ENCODE measurements at regions not wholly inside any gene's neighbourhood (a gene's known extent, or its start where the extent isn't known, plus 50 kb on each side); places are given as distances from the start of the nearest gene placed in this dataset.

DNA sequence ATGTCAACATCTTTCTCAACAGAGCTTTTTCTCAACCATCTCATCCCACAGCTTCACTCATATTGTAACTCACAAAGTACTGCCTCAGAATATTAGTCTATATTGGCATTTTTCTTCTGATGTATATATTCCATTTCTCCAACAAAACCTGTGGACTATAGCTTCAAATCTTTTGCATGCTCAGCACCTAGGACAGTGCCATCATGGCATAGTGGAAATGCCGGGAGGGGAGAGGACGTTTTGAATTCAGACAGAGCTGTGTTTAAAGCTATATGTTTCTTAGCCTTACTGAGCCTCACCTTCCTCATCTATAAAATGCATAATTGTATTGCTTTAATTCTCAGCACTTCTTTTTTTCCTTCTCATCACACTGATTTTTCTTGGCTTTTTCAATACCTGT lies 452.6 kb downstream of the GALC start:
- CTCF ChIA-PET = no interaction called here
- no peak overlapping the region for H3K27ac Mint-ChIP-seq
- no peak for DNase-seq
- intact Hi-C loops (cut with micrococcal nuclease) = no loop called here
- H3K27me3 Mint-ChIP-seq = no peaks in the 10 kb centered on the region
- H3K36me3 Mint-ChIP-seq = no peaks in the 10 kb centered on the region
- POLR2A ChIA-PET = no interaction called here
- no peak overlapping the region for H3K4me3 Mint-ChIP-seq
- no peaks in the 10 kb centered on the region for H3K4me1 Mint-ChIP-seq (ENCODE audit: low read depth)
- H3K9me3 Mint-ChIP-seq = peaks cover 7% of the 10 kb centered on the region

DNA sequence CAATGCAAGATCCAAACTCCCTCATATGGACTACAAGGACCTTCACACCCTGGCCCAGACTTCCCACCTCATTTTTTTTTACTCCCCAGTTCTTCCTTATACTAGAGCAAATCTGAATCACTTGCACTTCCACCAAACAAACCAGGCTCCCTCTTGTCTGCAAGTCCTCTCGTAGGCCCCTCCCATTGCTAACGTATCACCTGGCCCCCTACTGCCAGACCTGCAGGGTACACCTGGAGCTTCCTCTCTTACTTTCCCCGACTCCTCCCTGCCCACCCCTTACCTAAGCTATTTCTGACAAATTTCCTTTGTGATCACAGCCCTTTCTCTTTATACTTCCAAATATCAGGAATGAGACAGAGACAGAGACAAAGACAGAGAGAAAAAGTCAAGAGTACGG lies 463.9 kb downstream of the GALC start:
- no peaks in the 10 kb centered on the region for H3K36me3 Mint-ChIP-seq
- ChIA-PET CTCF (no interaction called here), POLR2A (no interaction called here)
- intact Hi-C loops (cut with micrococcal nuclease) = no loop called here
- H3K27ac Mint-ChIP-seq = no peak overlapping the region
- no peak overlapping the region for H3K4me3 Mint-ChIP-seq
- H3K27me3 Mint-ChIP-seq = no peaks in the 10 kb centered on the region
- H3K9me3 Mint-ChIP-seq = no peaks in the 10 kb centered on the region
- no peak for DNase-seq
- H3K4me1 Mint-ChIP-seq (ENCODE audit: low read depth) = no peaks in the 10 kb centered on the region

DNA sequence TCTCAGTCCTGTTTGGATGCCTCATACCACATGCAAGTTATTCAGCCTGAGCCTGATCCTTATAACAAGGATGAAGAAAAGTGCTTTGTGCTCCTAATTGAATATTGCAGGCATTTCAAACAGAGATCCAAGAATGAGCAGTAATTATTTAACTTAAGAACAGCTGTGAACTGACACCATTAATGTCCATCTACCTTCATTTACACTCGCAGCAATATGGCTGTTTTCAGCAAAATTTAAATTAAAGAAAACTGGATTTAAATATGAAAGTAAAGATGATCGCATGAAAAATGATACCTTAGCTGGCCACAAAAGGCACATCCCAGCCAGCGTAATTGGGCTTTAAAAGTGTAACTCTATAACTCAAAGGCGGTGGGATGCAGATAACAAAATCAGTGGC lies 466.3 kb downstream of the GALC start:
- Mint-ChIP-seq H3K9me3 (no peaks in the 10 kb centered on the region), H3K27me3 (no peaks in the 10 kb centered on the region), H3K4me3 (no peak overlapping the region), H3K36me3 (no peaks in the 10 kb centered on the region), H3K4me1 (ENCODE audit: low read depth) (no peaks in the 10 kb centered on the region), H3K27ac (no peak overlapping the region)
- ChIA-PET CTCF (no interaction called here), POLR2A (no interaction called here)
- intact Hi-C loops (cut with micrococcal nuclease) = no loop called here
- DNase-seq = no peak

DNA sequence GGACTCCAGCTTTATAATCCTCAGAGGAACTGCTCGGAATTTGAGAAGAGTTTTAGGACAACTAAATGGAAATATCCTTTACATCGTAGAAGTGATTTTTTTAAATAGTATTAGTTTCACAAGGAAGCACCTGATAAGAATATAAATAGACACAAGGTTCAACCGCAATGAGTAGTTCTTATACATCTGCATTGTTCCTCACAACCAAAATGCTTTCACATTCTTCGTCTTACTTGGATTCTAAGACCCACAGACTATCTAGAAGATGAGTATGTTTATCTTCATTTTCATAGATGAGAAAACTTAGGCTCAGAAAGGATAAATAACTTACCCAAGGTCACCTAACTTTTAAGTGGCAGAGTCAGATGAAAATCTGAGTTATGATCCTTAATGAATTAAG lies 469.0 kb downstream of the GALC start:
- ChIA-PET POLR2A (no interaction called here), CTCF (no interaction called here)
- no peak overlapping the region for H3K4me3 Mint-ChIP-seq
- intact Hi-C loops (cut with micrococcal nuclease) = no loop called here
- DNase-seq = no peak
- no peak overlapping the region for H3K27ac Mint-ChIP-seq
- no peaks in the 10 kb centered on the region for H3K4me1 Mint-ChIP-seq (ENCODE audit: low read depth)
- no peaks in the 10 kb centered on the region for H3K9me3 Mint-ChIP-seq
- H3K36me3 Mint-ChIP-seq = no peaks in the 10 kb centered on the region
- H3K27me3 Mint-ChIP-seq = no peaks in the 10 kb centered on the region

DNA sequence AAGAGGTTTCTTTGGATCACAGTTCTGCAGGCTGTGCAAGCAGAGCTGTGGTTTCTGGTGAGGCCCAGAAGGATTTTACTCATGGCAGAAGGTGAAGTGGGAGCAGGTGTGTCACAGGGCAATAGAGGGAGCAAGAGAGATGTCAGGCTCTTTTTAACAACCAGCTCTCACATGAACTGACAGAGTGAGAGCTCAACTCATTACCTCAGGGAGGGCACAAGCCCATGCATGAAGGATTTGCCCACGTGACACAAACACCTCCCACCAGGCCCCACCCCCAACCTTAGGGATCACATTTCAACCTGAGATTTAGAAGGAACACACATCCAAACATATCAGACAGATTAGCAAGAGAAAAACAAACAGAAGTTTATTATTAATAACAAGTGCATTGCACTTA lies 470.4 kb downstream of the GALC start:
- ChIA-PET CTCF (no interaction called here), POLR2A (no interaction called here)
- Mint-ChIP-seq H3K4me3 (no peak overlapping the region), H3K27ac (no peak overlapping the region), H3K4me1 (ENCODE audit: low read depth) (no peaks in the 10 kb centered on the region), H3K27me3 (no peaks in the 10 kb centered on the region), H3K9me3 (peaks cover 2% of the 10 kb centered on the region), H3K36me3 (no peaks in the 10 kb centered on the region)
- no peak for DNase-seq
- intact Hi-C loops (cut with micrococcal nuclease) = no loop called here

DNA sequence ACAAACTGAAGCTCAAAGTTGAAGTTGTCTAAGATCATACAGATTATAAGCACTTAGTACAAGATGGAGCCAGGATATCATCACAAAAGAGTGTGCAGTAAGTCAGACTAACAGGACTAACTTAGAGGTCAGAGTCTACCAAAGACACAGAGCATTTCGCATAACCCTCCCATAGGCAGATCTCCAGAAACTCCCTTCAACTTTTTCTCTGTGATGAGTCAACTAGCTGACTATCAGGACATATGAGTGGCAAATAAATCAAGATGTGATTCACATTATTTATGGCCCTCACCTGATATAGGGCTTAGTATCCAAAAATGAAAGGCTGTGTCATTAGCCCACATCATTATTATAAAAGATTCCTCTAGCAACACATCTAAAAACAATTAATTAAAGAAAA lies 484.6 kb downstream of the GALC start:
- POLR2A ChIA-PET = no interaction called here
- CTCF ChIA-PET = no interaction called here
- peaks cover 4% of the 10 kb centered on the region for H3K9me3 Mint-ChIP-seq
- no peak overlapping the region for H3K27ac Mint-ChIP-seq
- H3K4me1 Mint-ChIP-seq (ENCODE audit: low read depth) = no peaks in the 10 kb centered on the region
- H3K36me3 Mint-ChIP-seq = no peaks in the 10 kb centered on the region
- intact Hi-C loops (cut with micrococcal nuclease) = no loop called here
- DNase-seq = no peak
- no peaks in the 10 kb centered on the region for H3K27me3 Mint-ChIP-seq
- H3K4me3 Mint-ChIP-seq = no peak overlapping the region

DNA sequence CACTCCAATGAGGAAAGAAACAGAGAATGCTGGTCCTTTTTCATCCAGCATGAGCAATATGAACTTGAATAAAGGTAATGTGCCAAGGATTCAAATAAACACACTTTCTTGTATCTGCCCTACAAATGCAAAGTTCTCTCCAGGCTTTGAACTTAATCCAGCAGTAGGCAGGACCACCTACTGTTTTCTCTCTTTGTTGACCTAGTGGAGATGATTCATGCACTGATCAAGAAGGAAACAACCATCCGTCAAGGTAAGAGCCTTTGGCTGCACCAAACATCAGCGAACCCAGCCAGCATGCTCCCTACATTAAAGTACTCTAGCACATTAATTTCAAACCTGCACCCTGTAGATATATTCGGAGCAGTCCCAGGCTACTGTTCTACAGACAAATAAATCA lies 489.3 kb downstream of the GALC start:
- ChIA-PET POLR2A (no interaction called here), CTCF (no interaction called here)
- H3K9me3 Mint-ChIP-seq = peaks cover 4% of the 10 kb centered on the region
- intact Hi-C loops (cut with micrococcal nuclease) = no loop called here
- DNase-seq = no peak
- no peak overlapping the region for H3K27ac Mint-ChIP-seq
- H3K4me1 Mint-ChIP-seq (ENCODE audit: low read depth) = no peaks in the 10 kb centered on the region
- no peaks in the 10 kb centered on the region for H3K27me3 Mint-ChIP-seq
- no peaks in the 10 kb centered on the region for H3K36me3 Mint-ChIP-seq
- H3K4me3 Mint-ChIP-seq = no peak overlapping the region

DNA sequence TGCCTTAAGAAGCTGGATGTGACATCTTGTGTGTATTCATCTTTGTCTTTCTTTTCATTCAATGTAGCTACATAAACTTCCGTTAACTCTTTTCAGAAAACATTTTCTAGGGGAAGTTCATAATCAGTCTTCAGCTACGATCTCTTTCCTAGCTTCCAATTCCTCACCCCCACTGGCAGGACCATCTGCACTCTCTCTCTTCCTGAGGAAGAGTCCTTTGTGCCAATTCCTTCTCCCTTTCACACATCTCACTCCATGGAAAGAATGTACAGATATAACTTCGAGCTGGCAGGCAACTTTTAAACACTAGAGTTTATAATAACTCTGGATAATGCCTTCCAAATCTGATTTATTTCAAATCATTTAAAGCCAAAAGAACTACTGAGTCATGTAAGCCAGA lies 495.7 kb downstream of the GALC start:
- H3K27me3 Mint-ChIP-seq = no peaks in the 10 kb centered on the region
- H3K9me3 Mint-ChIP-seq = peaks cover 6% of the 10 kb centered on the region
- no peak for DNase-seq
- POLR2A ChIA-PET = no interaction called here
- no peaks in the 10 kb centered on the region for H3K36me3 Mint-ChIP-seq
- H3K27ac Mint-ChIP-seq = no peak overlapping the region
- CTCF ChIA-PET = no interaction called here
- H3K4me3 Mint-ChIP-seq = no peak overlapping the region
- intact Hi-C loops (cut with micrococcal nuclease) = no loop called here
- H3K4me1 Mint-ChIP-seq (ENCODE audit: low read depth) = no peaks in the 10 kb centered on the region

DNA sequence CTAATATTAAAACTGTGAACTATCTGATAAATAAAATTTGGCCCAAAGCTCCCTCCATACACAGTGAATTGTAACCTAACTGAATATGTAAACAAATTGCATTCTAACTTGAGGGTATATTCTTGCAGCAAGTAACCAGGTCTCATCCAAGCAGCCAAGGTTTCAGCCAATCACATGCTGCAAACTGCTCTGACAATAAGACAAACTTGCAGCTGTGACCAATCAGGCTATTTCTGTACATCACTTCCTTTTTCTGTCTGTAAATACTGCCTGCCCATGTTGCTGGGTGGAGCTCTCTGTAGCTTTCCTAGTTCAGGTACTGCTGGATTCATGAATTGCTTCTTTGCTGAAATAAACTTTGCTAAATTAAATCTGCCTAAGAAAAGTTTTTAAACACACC lies 499.0 kb downstream of the GALC start:
- H3K9me3 Mint-ChIP-seq = peaks cover 4% of the 10 kb centered on the region
- H3K4me1 Mint-ChIP-seq (ENCODE audit: low read depth) = no peaks in the 10 kb centered on the region
- no peak overlapping the region for H3K27ac Mint-ChIP-seq
- intact Hi-C loops (cut with micrococcal nuclease) = no loop called here
- CTCF ChIA-PET = no interaction called here
- H3K36me3 Mint-ChIP-seq = no peaks in the 10 kb centered on the region
- H3K4me3 Mint-ChIP-seq = no peak overlapping the region
- POLR2A ChIA-PET = no interaction called here
- no peaks in the 10 kb centered on the region for H3K27me3 Mint-ChIP-seq
- DNase-seq = no peak

DNA sequence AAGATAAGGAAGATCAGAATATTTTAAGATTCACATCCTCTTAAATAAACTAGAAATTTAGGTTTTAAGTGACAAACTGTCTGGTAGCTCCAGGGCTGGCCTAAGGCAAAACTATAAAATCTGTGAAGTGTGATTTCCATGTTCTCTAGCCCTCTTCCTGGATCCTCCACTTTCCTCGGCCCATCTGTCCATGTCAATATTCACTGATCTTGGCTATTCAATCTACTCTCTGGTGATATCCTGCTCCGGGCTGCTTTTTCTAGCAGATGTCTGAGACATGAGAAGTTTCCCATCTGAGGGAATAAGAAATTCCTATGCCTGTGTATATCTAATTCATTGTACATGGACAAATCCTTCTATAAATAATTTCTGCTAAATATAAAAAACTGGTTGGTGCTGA lies 500.4 kb downstream of the GALC start:
- CTCF ChIA-PET = no interaction called here
- no peaks in the 10 kb centered on the region for H3K36me3 Mint-ChIP-seq
- POLR2A ChIA-PET = no interaction called here
- H3K9me3 Mint-ChIP-seq = peaks cover 4% of the 10 kb centered on the region
- no peak for DNase-seq
- no peak overlapping the region for H3K27ac Mint-ChIP-seq
- no peak overlapping the region for H3K4me3 Mint-ChIP-seq
- no peaks in the 10 kb centered on the region for H3K4me1 Mint-ChIP-seq (ENCODE audit: low read depth)
- no peaks in the 10 kb centered on the region for H3K27me3 Mint-ChIP-seq
- intact Hi-C loops (cut with micrococcal nuclease) = no loop called here

DNA sequence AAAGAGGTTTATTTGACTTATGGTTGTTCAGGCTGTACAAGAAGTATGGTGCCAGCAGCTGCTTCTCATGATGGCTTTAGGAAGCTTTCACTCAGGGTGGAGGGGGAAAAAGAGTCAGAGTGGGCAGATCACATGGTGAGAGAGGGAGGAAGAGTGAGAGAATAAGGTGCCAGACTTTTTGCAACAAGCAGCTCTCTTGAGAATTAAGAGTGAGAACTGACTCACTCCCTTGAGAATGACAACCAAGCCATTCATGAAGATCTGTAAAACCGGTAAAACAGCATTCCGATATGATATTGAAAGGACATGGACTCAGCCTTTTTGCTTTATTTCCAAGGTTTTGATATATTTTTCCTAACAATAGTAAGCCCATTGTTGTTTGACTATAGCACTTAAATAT lies 501.2 kb downstream of the GALC start:
- DNase-seq = no peak

DNA sequence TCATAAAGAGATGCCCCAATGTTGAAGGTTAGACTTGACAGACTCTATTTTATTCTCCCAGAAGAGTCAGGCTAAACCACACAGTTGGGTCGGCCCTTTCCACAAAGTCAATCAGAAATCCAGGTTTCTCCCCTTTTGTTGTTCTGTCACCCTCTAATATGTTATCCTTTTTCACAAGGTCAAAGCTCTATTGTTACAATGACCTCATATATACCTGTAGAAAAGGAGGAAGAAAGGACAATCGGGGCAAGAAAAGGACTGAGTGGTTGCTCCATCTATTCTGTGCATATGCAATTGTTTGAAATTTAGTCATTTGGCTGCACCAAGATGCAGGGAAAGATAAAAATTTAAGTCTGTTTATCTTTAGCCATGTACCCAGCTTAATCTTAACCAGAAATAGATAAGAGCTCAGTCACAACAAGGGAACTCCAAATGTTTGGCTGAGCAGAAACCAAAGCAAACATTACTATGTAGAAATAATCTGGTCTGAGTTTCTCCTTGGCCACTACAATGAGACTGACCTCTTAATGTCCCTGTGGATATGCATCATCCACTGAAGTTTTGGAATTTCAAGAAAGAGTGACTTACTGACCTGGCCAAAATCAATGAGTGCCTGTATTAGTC lies 503.7 kb downstream of the GALC start:
- Mint-ChIP-seq H3K4me1 (ENCODE audit: low read depth) (no peaks in the 10 kb centered on the region), H3K36me3 (no peaks in the 10 kb centered on the region), H3K27me3 (no peaks in the 10 kb centered on the region), H3K9me3 (no peaks in the 10 kb centered on the region), H3K27ac (no peak overlapping the region), H3K4me3 (no peak overlapping the region)
- CTCF ChIA-PET = no interaction called here
- intact Hi-C loops (cut with micrococcal nuclease) = no loop called here
- DNase-seq = no peak
- POLR2A ChIA-PET = no interaction called here

More for the DNA sequence above, 501.2 kb downstream of the GALC start:
- CTCF ChIA-PET = no interaction called here
- Mint-ChIP-seq H3K4me3 (no peak overlapping the region), H3K36me3 (no peaks in the 10 kb centered on the region), H3K27me3 (no peaks in the 10 kb centered on the region), H3K4me1 (ENCODE audit: low read depth) (no peaks in the 10 kb centered on the region), H3K9me3 (peaks cover 4% of the 10 kb centered on the region), H3K27ac (no peak overlapping the region)
- POLR2A ChIA-PET = no interaction called here
- intact Hi-C loops (cut with micrococcal nuclease) = no loop called here

DNA sequence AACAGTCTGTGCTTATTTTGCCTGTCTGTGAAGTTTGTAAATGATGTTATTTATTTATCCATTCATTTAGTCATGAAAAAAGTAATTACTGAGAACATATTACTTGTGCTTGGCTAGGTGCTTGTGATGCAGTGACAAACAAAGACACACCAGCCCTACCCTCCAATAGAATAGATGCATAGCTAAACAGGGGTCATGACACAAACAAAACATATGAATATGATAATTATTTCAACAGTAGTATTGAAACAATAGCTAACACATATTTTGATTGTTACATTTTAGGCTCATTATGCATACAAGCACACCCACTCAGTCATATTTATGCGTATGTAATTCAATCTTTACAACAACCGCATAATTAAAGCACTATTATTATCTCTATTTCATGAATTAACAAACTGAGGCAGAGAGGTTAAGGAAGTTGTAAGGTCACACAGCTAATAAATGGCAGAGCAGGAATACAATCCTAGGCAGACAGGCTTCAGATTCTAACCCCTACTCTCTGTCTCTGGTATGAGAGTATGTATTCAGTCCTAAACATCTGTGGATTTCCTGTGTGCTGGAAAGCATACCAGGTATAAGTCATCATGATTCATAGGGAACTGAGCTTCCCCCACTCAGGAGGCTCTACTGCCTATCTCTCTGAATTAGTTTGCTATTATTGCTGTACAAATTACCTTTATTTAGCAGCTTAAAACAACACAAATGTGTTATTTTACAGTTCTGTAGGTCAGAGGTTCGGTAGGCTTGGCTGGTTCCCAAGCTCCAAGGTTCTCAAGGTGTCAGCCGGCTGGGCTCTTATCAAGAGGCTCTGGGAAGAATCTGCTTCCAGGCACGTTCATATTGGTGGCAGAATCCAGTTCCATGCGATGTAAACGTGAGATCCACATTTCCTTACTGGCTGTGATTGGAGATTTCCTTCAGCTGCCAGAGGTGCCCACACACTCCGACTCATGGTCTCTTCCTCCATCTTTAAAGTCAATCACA lies 509.4 kb downstream of the GALC start:
- Mint-ChIP-seq H3K27me3 (no peaks in the 10 kb centered on the region), H3K27ac (no peak overlapping the region), H3K4me1 (ENCODE audit: low read depth) (no peaks in the 10 kb centered on the region), H3K9me3 (peaks cover 6% of the 10 kb centered on the region), H3K4me3 (no peak overlapping the region), H3K36me3 (no peaks in the 10 kb centered on the region)
- CTCF ChIA-PET = no interaction called here
- POLR2A ChIA-PET = no interaction called here
- intact Hi-C loops (cut with micrococcal nuclease) = no loop called here
- no peak for DNase-seq
